PFSK-1 (cell line): ENCODE measurements at regions not wholly inside any gene's neighbourhood (a gene's known extent, or its start where the extent isn't known, plus 50 kb on each side); places are given as distances from the start of the nearest gene placed in this dataset.

ENCODE experiments used
- FOXP2 ChIP-seq: optimal IDR thresholded peaks from 2 replicates; pipeline ENCODE3; 2011; ENCODE audit warnings: borderline replicate concordance, control low read depth, inconsistent platforms; ENCODE audit not compliant: insufficient read depth; ENCODE audit errors: extremely low read length, extremely low read depth
- POLR2AphosphoS5 ChIP-seq: IDR thresholded peaks from 2 replicates; pipeline ENCODE4 v1.6.1; 2012; ENCODE audit warnings: low read depth, mild to moderate bottlenecking, control low read depth, low read length, moderate library complexity
- SIN3A ChIP-seq: IDR thresholded peaks from 2 replicates; pipeline ENCODE4 v1.6.1; 2012; ENCODE audit warnings: mild to moderate bottlenecking, low read length, moderate library complexity, borderline replicate concordance; ENCODE audit not compliant: insufficient read depth
- TAF1 ChIP-seq: IDR thresholded peaks from 2 replicates; pipeline ENCODE4 v1.6.1; 2012; ENCODE audit warnings: low read length, control low read depth, borderline replicate concordance; ENCODE audit not compliant: insufficient read depth
- TF ChIP-seq, protein P1 (sequence below), 2 experiments: IDR thresholded peaks; 2 replicates each; pipeline versions ENCODE4 v1.6.1 to v1.8.0; 2011 to 2012; ENCODE audit warnings: low read depth in 2 of 2, low read length in 2 of 2, control low read depth in 1 of 2, inconsistent platforms in 1 of 2, mild to moderate bottlenecking in 1 of 2, moderate library complexity in 1 of 2; ENCODE audit not compliant: insufficient read depth in 1 of 2

DNA sequence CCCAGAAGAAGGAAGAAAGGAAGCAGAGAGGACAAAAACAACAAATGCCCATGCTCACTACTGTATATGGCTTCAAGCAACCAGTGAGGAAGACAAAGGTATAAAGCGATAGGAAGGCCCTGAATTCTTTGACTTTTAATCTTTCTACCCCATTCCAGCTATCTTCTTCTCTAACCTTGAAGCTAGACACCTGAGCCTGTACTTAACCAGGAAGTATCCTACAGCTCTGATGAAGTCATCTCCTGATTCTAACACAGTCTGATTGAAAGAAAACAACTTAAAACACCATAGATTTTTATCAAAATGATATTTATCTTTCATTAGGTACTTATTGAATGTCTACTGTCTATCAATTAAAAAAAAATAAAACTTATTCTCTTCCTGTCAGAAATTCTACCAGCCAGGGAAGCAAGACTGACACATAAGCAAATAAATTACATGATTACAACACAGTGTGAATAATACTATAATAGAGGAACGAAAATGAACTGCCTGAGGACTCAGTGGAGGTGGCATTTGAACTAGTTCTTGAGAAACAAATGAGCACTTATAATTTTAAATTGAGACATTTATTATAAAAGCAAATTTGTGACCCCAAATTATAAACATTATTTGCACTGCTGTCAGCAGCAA is 123.3 kb upstream of the ELL2 start:
- TF ChIP-seq TAF1 (no peak), FOXP2 (no peak), SIN3A (no peak), POLR2AphosphoS5 (no peak)
- TF ChIP-seq, protein P1, sequence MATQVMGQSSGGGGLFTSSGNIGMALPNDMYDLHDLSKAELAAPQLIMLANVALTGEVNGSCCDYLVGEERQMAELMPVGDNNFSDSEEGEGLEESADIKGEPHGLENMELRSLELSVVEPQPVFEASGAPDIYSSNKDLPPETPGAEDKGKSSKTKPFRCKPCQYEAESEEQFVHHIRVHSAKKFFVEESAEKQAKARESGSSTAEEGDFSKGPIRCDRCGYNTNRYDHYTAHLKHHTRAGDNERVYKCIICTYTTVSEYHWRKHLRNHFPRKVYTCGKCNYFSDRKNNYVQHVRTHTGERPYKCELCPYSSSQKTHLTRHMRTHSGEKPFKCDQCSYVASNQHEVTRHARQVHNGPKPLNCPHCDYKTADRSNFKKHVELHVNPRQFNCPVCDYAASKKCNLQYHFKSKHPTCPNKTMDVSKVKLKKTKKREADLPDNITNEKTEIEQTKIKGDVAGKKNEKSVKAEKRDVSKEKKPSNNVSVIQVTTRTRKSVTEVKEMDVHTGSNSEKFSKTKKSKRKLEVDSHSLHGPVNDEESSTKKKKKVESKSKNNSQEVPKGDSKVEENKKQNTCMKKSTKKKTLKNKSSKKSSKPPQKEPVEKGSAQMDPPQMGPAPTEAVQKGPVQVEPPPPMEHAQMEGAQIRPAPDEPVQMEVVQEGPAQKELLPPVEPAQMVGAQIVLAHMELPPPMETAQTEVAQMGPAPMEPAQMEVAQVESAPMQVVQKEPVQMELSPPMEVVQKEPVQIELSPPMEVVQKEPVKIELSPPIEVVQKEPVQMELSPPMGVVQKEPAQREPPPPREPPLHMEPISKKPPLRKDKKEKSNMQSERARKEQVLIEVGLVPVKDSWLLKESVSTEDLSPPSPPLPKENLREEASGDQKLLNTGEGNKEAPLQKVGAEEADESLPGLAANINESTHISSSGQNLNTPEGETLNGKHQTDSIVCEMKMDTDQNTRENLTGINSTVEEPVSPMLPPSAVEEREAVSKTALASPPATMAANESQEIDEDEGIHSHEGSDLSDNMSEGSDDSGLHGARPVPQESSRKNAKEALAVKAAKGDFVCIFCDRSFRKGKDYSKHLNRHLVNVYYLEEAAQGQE (IDR thresholded peaks at IDR 0.05; ENCODE audit: insufficient read depth in 1 of 2, low read depth in 2 of 2, low read length in 2 of 2) = no peak

DNA sequence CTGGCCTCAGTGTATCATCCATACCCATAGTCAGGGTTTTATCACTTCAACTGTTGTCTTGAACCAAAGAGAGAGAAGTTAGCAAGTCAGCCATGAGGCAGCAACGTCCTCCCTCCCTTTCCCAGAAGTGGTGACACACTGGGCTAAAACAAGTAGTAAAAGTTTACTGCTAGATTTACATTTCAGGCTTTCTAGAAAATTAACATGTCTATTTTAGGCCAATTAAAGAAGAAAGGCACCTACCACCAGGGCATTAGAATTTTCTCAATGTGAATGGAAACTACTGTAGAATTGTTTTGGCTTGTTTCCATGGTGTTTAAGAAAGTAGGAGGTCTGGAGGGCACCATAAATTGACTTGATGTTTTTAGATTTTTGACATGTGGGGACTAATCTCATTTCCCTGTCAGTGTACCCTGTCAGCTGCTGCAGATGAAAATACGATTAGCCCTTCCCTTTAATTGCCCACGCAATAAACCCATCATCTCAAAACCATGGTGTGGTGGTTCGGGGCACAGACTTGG is 121.8 kb upstream of the ELL2 start:
- TF ChIP-seq FOXP2 = no peak
- no peak for TF ChIP-seq POLR2AphosphoS5
- TF ChIP-seq, protein P1 (IDR thresholded peaks at IDR 0.05; ENCODE audit: insufficient read depth in 1 of 2, low read depth in 2 of 2, low read length in 2 of 2) = no peak
- no peak for TF ChIP-seq TAF1
- no peak for TF ChIP-seq SIN3A

GRCh38 chr5:96081276-96081858 is 119.7 kb upstream of the ELL2 start:
- no peak for TF ChIP-seq POLR2AphosphoS5

DNA sequence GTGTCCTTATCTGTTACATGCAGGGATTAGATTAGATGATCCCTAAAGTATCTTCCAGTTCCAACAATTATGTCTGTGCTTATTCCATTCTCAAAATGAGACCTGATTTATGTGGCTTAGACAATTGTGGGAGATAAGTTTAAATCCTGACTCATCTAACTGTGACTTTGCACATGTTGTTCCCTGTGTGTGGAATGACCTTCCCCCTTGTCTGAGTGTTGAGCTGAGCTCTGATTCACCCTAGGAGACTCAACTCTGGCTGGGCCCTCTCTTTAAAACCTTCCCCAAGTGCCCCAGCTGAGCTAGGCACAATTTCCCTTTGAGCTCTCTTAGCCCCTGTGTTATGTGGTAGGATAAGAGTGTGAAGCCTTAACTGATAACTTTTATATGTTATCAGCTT is 118.9 kb upstream of the ELL2 start:
- TF ChIP-seq FOXP2 = no peak
- no peak for TF ChIP-seq SIN3A

DNA sequence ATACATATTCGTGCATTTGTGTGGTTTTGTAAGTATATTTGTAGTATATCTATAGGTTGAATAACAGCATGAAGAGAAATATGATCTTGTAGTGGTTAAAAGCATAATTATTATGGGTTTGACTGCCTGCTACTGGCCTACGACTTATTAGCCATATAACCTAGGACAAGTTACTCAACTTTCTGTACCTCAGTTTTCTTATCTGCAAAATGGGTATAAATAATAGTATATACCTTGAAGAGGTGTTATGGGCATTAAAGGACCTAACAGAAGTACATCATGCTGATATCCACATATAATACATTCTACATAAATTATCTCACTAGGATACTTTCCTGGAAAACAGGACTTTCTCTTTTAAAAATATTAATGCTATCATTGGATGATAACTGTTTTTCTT is 118.3 kb upstream of the ELL2 start:
- TF ChIP-seq POLR2AphosphoS5 = no peak
- no peak for TF ChIP-seq TAF1
- no peak for TF ChIP-seq FOXP2
- TF ChIP-seq SIN3A = no peak
- TF ChIP-seq, protein P1 (IDR thresholded peaks at IDR 0.05; ENCODE audit: insufficient read depth in 1 of 2, low read depth in 2 of 2, low read length in 2 of 2) = no peak

DNA sequence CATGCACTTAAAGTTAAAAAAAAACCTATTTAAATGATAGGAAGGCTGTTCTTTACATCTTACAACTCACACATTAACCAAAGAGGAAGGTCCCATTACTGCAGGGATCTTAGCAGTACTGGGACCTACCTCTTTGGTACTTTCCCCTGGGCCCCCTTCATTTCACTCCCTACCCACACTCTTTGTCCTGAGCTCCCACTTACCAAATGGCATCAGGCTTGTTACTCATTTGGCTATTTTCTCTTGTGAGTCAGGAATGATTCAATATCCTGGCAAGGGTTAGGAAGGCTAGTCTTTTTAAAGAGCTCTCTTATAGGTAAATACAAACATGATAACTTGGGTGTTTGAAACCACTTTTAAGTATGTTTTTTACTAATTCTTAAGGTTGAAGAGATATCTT is 117.4 kb upstream of the ELL2 start:
- TF ChIP-seq, protein P1 (IDR thresholded peaks at IDR 0.05; ENCODE audit: insufficient read depth in 1 of 2, low read depth in 2 of 2, low read length in 2 of 2) = no peak
- TF ChIP-seq TAF1 = no peak
- TF ChIP-seq POLR2AphosphoS5 = no peak
- TF ChIP-seq SIN3A = no peak
- TF ChIP-seq FOXP2 = no peak
